GM18517 (cell line): ENCODE measurements at regions not wholly inside any gene's neighbourhood (a gene's known extent, or its start where the extent isn't known, plus 50 kb on each side); places are given as distances from the start of the nearest gene placed in this dataset.

Experiments used
- ATAC-seq: cut with Tn5 transposase; IDR thresholded peaks from one replicate; pipeline ENCODE4 v1.9.1; 2021; ENCODE audit warnings: mild to moderate bottlenecking, moderate library complexity; ENCODE audit not compliant: unreplicated experiment

DNA sequence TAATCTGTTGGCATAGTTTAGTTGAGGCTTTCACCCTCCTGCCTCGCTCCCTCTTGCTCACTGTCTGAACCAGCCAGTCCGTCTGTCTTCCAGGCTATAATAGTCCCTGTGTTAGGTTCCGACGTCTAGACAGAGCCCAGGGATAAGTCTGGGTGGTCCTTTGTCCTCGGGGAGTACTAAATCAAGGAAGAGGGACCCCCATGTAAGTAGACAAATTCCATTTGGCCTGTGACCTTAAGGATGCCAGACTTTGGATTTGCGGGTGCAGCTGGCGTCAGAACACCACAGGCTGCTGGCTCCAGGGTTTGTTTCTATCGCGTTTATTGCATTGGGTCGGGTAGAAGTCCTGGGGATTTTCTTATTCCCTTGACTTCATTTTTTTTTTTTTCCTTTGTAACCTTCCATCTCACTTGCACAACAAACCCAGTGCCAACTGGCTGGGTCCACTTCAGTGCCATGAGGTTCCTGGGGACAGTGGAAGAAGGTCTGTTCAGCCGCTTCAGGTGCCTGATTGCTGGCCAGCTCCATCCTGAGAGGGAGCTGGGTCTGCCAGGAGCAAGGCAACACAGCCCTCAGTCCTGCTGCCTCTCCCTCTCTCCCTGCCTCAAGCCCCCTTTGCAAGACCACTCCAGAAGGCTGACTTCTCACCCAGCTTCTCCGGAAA is 95.4 kb upstream of the KLHL25 start:
- ATAC-seq, result no peak

DNA sequence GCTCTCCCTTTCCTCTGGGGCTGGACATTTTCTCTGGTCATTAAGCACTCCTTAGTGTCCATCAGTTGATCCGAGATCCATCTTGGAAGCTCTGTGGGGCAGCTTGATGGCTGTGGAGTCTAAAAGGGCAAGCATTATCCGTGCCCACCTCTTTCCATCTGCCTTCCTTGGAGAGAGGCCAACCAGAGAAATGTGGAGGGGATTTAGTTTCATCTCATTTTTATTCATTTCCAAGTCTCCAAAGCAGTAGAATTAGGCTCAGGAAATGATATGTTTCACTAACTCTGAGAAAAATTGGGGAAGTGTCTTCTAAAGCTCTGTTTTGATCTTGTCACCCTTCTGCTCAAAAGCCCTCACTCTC is 95.9 kb upstream of the KLHL25 start:
- no peak for ATAC-seq

DNA sequence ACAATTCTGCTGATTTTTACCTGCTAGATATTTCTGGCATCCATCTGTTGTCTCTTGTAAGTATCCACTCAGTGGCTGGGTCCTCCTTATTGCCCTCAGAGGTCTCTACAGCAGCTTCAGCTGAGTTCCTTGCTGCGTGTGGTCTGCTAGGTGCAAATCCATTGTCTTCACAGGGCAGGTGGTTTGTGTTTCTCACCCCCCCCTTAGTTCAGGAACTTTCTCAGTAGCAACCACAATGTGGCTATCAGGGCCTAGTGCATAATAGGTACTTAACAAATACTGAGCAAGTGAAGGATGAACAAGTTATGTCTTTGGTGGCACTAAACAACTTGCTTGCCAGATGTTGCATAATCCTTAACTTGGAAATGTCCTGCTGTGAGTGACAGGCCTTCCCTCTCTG is 96.7 kb upstream of the KLHL25 start:
- ATAC-seq, result no peak

DNA sequence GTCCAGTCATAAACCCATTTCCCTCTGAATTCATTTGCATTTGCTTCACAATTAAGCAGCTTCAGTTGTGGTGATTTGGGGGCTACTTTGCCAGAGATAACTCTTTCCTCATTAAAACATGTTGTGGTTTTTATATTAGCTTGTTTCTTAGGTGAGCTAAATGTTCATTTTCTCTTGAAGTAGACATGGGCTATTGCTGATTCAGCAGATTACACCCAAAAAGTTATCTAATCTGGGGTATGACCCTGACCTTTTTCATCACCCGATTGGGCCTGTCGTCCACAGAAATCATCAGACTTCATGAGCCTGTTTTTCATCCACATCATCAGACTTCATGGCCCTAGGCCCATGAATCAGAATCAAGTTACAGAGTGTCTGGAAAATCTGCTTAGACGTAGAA is 97.5 kb upstream of the KLHL25 start:
- no peak for ATAC-seq

DNA sequence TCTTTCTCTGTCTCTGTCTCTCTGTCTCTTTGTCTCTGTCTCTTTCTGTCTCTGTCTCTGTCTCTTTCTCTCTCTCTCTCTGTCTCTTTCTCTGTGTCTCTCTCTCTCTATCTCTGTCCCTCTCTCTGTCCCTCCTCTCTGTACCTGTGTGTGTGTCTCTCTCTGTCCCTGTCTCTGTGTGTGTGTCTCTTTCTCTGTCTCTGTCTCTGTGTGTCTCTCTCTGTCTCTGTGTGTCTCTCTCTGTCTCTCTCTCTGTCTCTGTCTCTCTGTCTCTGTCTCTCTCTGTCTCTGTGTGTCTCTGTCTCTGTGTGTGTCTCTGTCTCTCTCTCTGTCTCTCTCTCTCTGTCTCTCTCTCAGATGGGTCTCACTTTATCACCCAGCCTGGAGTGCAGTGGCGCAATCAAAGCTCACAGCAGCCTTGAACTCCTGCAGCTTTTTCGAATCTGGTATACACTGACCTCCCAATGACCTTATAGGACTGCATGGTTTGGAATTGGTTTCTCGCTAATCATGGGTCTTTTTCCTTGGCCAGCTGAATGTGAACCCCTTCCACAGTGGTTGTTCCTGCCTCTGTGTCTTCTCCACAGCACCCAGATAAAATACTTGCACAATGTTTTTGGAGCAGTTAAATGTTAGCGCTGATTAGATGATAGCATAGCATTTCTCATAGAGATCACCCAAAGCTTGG is 102.6 kb upstream of the KLHL25 start:
- no peak for ATAC-seq

DNA sequence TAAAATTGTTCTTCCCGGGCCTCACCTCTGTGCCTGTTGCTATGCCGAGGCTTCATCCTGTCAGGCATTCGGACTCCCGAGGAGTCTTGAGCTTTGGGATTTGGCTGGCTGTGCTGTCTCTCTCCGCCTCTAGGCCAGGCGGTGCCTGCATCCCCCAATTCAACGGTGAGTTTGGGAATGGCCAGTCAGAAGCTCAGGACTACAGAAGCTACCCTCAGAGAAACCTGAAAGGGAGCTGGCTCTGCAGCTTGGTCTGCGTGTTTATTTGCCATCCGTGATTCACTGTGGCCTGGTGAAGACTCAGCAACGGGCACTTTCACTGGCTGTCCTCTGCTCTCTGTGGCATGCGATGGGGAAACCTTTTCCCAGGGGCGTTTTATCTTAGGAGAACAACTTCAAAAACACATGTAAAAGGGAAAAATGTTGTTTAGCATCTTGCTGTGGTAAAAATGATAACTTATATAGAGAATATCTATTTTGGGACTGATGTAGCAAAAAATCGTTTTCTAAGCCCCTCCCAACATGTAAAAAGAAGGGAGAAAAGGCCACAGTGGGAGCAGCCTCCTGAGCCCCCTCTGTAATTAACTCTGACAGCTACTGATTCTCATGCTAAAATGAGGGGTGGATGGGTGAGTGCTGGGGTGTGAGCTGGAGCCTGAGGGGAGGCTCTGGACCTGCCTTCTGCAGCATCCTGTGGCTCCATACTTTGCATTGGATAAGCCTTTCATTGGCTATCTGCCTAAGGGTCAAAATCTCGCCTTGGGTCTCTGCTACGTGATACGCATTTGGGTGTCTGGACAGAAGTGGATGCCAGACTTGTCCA is 103.4 kb upstream of the KLHL25 start:
- no peak for ATAC-seq

DNA sequence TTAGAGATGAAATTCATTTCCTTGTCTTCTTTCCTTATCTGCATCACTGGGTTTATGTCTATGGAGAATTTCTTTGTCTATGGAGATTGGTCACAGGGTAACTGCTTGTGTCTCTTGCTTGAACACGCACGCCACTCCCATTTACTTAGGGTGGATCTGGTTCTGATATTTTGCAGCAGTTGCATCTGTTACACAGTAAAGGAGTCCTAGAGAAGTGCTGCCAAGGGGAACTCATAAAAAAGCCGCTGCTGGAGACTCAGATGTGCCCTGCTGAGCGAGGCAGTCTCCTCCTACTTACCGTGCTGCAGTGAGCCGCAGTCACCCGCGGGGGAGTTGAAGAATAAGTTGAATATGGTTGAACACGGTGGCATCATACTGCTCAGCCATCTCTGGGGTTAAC is 105.2 kb upstream of the KLHL25 start:
- ATAC-seq, result no peak

DNA sequence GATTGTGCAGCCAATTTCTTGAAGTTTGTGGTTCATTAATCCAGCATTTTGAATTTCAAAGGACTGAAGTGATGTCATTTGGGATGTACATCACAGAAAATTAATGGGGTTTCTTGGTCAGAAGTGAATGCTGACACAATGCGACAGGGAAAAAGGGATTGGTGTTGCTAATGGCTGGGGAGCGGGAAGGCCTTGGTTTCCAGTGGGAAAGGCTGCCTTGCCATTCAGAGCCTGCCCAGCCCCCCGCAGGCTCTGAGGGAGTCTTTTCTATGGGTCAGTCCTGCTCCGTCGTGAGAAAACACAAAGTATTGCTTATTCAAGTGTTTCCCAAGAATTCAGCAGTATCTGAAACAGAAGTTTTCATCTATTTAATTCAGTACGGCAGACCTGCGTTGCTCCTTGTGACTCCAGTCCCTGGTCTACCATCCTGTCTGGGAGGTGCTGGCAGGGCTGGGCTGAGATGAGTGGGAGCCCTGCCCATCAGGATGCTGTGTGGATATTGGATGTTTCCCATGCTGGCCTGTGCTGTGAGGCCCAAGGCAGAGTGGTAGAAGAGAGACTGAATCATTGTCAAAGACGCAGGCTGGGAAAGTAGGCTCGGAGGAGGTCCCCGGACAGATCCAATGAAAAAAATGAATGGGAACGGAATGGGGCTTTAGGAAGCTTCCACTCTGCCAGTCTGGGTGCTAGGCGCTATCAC is 111.2 kb upstream of the KLHL25 start:
- ATAC-seq, result no peak

DNA sequence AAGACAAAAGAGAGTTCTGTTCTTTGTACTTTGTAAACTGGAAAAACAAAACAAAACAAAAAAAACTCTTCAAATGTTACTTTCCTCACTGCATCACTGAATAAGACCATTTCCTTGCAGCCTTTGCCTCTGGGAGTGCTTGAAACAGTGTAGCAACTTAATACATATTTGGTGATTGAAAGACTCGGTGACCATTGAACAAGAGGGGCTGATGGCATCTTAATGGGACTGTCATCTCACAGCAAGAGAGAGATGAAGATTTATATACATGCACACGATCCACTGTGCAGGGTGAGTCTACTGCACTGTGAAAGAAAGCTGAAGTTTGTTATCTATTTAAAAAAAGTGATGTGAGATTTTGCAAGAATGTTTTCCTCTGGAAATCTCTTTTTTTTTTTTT is 111.9 kb upstream of the KLHL25 start:
- ATAC-seq, result no peak

DNA sequence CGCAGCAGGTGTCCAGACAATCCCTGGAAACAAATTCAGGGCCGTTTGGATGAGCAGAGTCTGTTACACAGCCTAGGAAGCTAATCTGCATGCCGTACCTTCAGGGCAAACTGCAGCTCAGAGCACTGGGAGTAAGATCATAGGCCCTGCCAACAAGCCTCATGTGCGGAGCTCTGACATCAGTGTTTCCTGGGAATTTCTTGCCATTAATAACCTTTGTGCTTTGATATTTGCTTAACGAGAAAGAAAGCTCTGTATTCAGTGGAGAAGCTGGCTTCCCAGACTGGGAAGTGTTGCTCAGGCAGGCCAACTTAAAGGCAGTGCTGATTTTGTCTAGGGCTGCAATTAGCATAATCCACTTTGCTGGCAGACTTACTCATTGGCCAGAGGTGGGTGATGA is 116.1 kb upstream of the KLHL25 start:
- no peak for ATAC-seq

DNA sequence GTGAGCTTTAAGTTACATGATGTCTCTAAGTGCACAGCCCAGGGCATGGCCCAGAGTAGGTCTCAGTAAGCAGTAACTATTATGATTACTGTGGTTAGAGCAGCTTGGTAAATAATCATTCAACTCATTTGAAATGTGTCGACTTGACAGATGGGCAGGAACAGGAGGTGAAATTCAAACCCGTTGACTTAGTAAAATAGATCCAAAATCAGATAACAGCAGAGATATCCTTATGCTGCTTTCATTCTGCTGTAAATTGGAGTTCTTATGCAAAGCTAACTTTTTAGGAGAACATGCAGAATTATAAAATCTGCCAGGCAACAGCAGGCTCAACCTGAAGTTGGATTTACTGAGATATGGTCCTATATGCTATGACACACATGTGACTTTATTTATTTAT is 118.7 kb upstream of the KLHL25 start:
- ATAC-seq, result no peak

DNA sequence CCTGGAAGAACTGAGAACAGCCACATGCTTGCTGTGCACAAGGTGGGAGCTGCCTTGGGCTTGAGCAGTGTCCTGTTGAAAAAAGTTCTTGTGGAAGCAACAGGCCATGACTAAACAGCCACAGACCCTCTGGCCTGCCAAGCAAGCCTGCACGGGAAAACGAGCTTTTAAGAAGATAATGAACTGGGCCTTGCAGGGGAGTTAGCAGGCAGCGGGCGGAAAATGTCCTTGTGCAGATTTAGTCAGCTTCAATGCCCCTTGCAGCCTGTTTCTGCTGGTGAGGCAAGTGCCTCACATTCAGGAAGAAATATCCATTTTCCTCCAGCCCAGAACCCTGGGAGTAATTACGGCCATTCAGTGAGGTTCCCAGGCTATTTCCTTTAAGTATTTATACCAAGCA is 126.2 kb upstream of the KLHL25 start:
- no peak for ATAC-seq

DNA sequence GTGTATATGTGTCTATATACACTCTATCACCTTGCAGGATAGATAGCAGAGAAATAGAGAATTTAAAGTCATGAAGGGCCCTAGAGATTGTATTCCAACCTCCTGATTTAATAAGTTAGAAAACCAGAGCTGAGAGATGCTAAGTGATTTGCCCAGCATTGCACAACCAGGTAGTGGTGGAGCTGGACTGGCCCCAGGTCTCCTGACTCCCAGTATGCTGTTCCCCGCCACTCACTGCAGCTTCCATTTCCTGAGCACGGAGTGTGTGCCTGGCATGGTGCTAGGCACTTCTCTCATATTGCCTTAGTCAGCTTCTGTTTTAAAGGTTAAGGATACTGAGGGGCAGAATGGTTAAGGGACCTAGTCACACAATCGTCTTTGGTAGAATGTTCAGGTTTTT is 129.4 kb upstream of the KLHL25 start:
- ATAC-seq, result no peak

DNA sequence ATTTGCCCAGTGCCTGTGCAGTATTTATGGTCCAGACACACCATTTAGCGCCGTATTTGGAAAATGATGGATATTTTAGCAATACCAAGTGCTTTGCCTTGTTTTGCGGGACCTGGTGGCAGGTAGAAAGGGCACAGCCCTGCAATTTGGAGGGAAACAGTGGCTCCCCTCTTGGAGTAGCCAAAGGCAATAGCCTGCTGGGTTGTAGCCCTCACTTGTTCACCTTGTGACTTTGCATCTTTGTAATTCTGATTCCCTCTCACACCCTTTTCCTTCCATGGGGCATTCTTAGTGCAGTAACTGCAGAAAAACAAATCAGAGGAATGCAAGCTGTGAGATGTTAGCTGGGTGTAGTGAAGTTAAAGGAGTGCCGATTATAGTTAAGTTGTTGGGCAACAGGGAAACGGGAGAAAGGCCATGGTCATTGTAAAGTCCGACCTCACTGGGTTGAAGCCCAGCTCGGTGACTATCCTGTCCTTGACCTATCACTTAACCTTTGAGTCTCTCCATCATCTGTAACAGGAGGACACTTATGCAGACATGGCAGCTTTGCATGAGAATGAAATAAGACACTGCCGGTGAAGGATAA is 131.0 kb upstream of the KLHL25 start:
- ATAC-seq, result no peak

DNA sequence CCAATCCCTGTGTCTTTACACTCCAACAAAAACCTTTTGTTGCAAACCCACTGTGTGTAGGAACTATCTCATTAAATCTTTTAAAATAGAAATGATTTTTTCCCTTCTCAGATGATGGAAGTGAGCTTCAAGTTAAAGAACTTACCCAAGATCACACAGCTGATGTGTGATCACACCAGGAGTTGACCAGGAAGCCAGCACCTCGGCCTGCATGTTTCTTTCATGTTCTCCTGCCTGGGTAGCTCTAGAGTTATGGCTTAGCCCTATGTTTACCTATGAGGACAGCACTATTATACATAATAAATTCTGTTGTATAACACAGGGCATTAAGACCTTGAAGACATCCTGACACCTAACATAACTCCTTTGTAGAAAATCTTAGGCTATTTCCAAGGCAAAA is 132.1 kb upstream of the KLHL25 start:
- no peak for ATAC-seq

DNA sequence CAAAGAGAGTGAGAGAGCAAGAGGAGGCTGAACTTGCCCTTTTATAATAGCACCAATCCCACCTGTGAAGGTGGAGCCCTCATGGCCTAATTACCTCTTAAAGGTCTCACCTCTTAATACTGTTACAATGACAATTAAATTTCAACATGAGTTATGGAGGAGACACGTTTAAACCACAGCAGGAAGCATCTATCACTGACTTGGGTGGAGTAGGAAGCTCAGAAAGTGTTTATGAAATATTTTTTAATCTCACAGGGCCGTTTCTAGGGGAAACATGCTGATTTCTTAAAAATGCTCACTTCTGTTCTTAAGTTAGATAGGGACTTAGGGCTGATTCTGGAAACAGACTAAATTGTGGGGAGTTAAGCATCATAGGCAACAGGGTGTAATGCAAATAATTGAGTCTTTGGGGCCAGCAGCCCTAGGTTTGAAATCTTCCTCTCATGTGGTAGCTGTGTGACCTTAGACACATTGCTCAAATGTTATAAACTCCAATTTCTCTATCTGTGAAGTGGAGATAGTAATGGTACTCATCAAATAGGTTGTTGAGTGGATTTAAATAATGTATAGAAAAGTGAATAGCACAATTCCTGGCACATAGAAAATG is 133.3 kb upstream of the KLHL25 start:
- no peak for ATAC-seq

DNA sequence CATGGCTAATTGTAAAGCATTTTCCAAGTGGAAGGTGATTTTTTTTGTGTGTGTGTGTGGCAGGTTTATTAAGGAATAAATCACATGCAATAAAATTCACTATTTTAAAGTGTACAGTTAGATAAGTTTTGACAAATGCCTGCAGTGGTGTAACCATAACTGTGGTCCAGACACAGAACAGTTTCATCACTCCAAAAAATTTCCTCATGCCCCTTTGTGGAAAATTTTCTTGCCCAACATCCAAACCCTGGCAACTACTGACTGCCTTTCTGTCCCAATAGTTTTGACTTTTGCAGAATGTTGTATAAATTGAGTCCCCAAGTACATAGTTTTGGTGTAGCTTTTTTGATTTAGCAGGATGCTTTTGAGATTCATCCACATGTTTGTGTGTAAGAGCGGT is 135.1 kb upstream of the KLHL25 start:
- ATAC-seq, result no peak

DNA sequence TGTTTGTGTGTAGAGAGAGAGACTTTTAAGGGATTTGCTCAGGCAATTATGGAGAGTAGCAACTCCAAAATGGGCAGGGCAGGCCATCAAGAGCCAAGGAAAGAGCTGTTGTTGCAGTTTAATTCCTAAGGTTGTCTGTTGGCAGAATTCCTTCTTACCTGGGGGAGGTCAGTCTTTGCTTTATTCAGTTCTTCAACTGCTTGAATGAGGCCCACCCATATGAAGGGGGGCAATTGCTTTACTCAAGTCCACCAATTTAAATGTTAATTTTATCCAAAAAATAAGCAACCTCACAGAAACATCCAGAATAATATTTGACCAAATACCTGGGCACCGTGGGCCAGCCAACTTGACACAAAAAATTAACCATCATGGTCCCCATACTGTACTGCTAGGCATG is 137.7 kb upstream of the KLHL25 start:
- ATAC-seq, result no peak

DNA sequence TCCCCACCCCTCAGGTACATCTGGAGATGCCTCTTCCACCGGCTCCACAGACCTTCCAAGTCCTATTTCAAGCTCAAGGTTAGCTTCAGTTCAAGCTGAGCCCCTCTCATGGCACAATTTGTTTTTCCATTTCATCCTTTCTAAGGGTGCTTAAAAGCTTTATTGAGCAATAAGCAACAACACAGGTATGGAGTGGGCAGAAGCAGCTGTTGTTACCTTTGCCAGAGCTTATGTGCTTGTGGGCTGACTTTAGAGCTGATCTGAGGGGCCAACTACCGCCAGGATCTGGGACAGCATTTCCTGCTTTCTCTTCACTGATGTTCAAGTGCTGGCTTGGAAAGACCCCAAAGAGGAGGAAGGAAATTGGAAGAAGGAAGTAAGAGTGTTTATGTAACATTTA is 140.0 kb upstream of the KLHL25 start:
- no peak for ATAC-seq

DNA sequence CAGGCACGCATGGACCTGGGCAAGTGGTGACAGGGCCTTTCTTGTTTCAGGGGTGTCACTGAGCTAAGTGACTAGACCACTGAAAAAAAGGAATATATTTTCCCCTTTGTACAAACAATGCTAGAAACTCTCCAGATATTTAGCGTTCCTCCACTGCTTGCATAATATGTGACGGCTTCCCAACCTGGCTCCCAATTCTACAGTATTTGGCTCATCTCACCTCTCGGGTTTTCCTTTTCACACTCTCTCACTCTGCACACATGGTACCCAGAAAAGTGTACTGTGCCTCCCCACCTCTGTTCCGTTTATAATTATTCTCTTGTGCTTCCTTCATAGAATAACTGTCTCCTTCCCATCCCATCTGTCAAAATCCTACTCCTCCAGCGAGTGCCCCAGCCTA is 140.5 kb upstream of the KLHL25 start:
- no peak for ATAC-seq

DNA sequence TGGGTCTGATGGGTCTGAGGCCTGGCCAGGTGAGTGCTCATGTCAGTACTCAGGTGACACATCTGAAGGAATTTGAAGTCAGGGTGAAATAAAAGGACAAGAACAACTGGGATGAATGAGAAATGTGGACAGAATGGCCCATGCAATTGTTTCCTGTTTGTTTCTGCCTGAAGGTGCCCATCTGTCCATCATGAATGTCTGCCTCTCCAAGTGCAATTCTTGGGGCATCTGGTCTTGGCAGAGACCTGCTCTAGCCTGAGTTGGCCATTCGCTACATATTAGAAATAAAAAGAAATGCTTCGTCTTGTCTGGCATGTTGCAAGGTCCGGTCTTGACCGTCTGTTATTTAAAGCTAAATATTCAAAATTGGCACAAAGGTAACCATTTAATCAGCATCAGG is 142.0 kb upstream of the AGBL1 start:
- no peak for ATAC-seq
